GM19324 (cell line): ENCODE measurements at regions not wholly inside any gene's neighbourhood (a gene's known extent, or its start where the extent isn't known, plus 50 kb on each side); places are given as distances from the start of the nearest gene placed in this dataset.

Source experiments
- ATAC-seq: cut with Tn5 transposase; IDR thresholded peaks from one replicate; pipeline ENCODE4 v1.9.1; 2021; ENCODE audit warnings: mild to moderate bottlenecking, moderate library complexity; ENCODE audit not compliant: unreplicated experiment, low FRiP score

DNA sequence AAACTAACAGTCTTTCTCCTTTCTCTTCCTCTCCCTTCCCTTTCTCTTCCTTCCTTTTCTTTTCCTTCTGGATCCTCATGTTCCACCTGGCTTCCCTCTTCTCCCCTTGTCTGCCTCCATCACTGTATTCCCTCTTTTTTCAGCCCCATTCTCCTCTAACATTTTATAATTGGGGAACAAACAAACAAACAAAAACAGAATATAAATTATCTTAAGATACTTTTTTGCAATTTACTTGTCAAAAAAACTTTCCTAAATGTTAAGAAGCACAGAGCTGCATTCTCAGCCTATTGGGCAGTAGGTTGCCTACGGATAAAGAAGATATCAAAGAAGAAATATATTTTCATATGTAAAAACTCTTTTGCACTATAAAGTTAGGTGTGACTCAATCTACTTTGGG lies 1382.2 kb upstream of the MIR17HG start:
- ATAC-seq = no peak

DNA sequence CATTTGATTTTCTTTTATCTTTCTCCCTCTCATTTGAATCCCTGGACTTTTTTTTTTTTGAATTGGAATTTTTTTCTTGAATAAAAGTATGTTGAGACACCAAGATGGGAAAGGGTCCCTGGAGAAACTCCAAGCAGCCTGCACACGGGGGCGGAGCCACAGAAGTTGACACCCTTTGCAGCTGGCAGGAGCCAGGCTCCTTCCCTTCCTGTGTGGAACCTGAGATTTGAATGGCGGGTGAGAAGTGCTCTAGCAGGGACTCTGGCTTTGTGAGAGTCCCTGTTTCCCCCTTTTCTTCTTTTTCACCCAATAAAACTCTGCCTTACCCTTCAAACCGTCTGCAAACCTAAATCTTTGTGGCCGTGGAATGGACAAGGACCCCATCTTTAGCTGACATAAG lies 1381.0 kb upstream of the MIR17HG start:
- ATAC-seq = no peak

DNA sequence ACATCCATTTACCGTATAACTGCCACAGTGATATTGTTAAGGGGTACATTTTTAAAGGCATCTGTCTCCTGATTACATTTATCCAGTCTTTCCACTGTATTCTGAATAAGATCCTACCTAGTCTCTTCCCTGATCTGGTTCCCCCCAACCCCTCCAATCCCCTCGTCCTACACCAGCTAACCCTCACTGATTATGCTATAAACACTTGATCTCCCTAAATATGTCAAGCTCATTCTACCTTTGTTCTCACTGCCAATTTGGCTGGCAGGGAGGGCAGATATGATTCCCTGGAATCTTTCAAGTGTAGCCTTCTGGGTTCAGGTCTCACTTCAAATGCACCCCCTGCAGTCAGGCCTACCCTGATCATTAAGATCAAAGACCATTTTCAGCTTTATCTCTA lies 1379.8 kb upstream of the MIR17HG start:
- ATAC-seq = no peak

DNA sequence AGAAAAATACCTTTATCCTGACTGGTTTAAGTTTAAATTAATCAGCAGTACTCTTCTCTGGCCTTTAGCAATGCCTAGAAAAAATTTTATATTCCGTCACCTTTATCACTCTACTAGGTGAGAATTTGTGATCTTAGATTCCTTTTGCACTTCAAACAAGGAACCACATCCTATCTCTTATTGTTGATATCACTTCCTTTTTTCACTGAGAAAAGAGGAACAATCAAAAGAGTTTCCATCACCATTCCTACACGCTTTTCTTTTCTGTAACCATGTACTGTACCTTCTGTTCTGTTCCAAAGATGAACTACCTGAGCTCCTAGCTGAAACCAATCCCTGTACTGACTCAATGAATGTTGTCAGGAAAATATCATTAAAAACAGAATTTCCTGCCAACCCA lies 1379.0 kb upstream of the MIR17HG start:
- ATAC-seq = no peak

DNA sequence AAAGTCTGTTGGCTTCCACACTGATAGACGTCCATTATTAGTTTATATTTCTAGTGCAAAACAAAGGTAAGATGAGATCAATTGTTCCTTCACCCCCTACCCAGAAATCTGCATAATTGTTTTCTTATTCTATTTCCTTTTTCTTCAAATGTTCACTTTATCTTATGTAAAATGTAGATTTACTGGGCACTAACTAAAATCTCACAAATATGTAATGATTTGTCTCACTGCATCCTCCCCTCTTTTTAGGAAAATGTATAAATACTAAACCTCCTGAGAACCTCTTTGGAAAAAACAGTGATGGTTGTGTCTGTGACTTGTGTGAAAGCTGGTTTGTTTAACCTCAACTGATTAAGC lies 1377.2 kb upstream of the MIR17HG start:
- ATAC-seq = no peak

DNA sequence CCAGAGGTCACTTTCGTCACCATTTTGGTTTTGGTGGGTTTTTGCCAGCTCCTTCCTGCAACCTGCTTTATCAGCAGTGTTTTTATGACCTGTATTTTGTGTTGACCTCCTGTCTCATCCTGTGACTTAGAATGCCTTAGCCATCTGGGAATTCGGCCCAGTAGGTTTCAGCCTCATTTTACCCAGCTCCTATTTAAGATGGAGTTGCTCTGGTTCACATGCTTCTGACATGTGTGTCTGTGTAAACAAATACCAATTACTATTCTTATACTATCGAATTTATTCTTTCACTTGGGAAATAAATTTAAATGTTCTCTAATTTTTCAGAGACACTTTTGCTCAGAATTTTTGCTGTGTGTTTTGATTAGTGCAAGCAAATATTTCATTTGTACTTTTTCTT lies 1370.3 kb upstream of the MIR17HG start:
- ATAC-seq = no peak

GRCh38 chr13:89980896-89981295 lies 1366.6 kb upstream of the MIR17HG start:
- ATAC-seq = no peak

DNA sequence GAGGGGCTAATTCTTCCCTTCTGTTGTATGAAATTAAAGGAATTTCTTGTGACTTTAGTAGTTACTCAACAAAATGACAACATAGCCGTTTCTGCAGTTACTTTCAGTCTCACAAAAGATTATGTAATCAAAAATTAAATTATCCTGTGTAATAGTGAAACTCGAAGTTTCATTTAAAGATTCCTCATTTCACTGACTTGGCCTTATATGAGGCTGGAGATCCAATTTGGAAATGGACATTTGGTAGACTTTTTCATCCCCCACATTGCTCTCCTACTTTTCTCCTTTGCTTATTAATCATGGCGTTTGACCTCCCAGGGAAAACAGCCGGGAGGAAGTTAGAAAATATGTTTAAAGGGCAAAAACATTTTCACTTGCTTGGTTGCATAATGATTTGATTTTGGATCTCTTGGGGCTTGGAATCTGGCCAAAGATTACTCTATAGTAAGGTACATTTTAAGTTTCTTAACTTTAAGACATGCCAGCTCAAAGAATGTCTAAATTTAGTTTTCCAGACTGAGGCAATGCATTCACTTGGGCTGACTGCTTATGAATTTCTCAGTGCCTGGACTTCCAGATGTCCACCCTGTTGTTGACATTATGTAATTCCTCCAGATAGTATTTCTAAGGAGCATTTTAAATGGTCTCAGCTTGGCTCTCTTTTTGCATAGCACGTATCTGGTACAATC lies 1364.9 kb upstream of the MIR17HG start:
- no peak for ATAC-seq

DNA sequence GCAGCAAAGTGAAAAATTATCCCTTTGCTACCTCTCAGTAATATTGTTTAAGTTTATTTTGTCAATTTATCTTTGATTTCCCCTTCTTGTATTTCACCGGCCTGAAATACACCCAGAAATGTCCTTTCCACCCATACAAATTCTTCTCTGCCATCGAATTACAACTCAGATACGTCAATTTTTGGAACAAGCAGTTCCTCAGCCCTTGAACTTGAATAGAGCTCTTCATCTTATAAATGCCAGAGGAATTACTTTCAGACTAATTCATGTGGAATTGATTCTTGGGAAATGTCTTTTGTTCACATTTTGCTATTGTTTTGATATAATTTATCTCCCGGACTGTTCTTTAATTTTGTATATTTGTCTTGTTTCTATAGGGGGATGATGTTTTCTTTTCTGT lies 1359.3 kb upstream of the MIR17HG start:
- no peak for ATAC-seq

DNA sequence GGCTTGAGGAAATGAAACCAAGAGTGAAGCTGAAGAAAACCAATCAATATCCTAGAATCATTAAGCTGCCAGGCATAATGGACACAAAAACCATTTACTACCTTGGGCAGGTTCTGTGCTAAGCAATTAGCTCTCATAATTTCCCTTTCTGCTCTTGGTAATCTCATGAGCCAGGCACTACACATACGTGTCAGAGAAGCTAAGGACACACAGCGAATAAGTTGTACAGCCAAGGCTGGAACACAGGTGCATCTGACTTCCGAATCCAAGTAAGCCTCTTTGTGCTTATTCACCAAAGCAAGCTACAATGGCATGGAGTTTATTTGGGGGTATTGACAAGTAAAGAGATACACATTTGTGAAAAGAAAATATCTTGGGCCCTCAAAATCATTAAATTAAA lies 1343.9 kb upstream of the MIR17HG start:
- no peak for ATAC-seq

- no peak for ATAC-seq
Observed at GRCh38 chr13:90008707-90009149, 1338.8 kb upstream of the MIR17HG start.

GRCh38 chr13:90014038-90014437 lies 1333.4 kb upstream of the MIR17HG start:
- ATAC-seq = no peak

- ATAC-seq = no peak
Observed at GRCh38 chr13:90015565-90016507, 1331.7 kb upstream of the MIR17HG start.

GRCh38 chr13:90016688-90017087 lies 1330.8 kb upstream of the MIR17HG start:
- no peak for ATAC-seq

GRCh38 chr13:90020536-90021070 lies 1326.9 kb upstream of the MIR17HG start:
- ATAC-seq = no peak

DNA sequence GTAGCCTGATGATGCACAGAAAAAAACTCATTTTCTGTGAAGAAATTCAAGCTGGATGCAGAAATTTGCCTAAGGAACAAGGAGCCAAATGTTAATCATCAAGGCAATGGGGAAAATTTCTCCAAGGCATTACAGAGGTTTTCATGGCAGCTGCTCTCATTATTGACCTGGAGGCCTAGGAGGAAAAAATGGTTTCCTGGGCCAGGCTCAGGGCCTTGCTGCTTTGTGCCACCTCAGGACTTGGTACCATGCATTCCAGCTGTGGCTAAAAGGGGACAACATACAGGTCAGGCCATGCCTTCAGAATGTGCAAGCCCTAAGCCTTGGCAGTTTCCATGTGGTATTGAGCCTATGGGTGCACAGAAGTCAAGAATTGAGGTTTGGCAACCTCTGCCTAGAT lies 1320.1 kb upstream of the MIR17HG start:
- no peak for ATAC-seq

GRCh38 chr13:90032313-90032712 lies 1315.2 kb upstream of the MIR17HG start:
- ATAC-seq = no peak

GRCh38 chr13:90032841-90033493 lies 1314.5 kb upstream of the MIR17HG start:
- ATAC-seq = no peak

DNA sequence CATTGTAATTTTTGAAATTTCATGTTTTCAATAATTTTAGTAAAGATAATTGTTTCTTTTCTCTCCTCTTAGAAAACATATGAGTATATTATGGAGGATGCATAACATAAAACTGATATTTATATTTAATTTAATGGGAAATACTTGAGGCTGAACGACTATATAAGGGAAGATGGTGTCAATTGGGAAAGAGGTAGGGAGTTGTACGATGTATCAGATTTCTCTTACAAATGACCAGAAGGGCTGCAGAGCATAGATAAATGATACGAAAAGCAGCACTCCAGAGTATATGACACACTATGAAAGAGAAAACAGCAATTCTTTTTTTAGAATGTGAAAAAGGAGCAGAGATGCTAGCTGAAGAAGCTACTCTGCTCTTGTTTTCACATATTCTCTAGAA lies 1308.0 kb upstream of the MIR17HG start:
- no peak for ATAC-seq

GRCh38 chr13:90047600-90047999 lies 1299.9 kb upstream of the MIR17HG start:
- no peak for ATAC-seq
